RKO (cell line): ENCODE measurements at regions not wholly inside any gene's neighbourhood (a gene's known extent, or its start where the extent isn't known, plus 50 kb on each side); places are given as distances from the start of the nearest gene placed in this dataset.
"Not testable (repeated sequence)": the region's sequence is repeated elsewhere in the genome, so short reads cannot be mapped to it uniquely, and the experiment has no call there.

Experiments
- DNase-seq: peaks from one replicate; pipeline ENCODE4 v3.0.0-alpha.2; 2016; ENCODE audit warnings: low spot score

GRCh38 chr20:4469910-4470309 lies 216.3 kb upstream of the PRNP start:
- no peak for DNase-seq

GRCh38 chr20:4468114-4468513 lies 218.1 kb upstream of the PRNP start:
- DNase-seq = no peak

DNA sequence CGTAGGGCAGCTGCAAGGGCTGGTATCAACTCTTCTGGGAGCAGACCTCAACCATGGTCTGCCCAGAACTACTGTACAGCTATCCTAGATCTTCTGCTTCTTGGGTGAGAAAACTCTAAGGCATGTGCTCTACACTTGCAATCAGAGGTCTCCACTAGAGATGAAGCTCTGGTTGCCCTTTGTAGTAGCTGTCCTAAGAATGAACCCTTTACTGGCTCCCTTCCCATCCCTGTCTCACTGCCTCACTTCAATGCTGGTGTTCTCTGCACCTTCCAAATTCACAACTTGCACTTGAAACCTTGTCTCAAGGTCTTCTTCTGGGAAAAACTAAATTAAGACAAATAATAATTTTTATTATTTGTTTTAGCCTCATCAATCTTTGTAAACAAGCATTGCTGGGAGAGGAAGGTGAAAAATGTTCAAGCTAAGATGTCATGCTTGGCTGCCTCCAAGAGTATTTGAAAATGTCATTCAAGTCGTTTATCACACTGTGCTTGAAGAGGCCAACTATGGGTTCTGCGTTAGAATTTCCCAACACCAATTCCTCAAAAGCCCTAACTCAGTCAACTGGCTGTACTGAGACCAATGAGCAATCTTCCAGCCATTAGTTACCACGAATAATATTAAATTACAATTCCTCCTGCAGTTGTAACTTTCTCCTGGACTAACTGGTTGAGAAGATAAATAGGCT lies 216.9 kb upstream of the ADRA1D start:
- DNase-seq = no peak

- no peak for DNase-seq
These were observed 216.1 kb upstream of the ADRA1D start for GRCh38 chr20:4465212-4465611.

GRCh38 chr20:4462801-4463200 lies 213.7 kb upstream of the ADRA1D start:
- DNase-seq = not testable (repeated sequence)

- no peak for DNase-seq
These were observed 210.0 kb upstream of the ADRA1D start for GRCh38 chr20:4459081-4459480.

- no peak for DNase-seq
These were observed 208.8 kb upstream of the ADRA1D start for GRCh38 chr20:4457566-4458543.

DNA sequence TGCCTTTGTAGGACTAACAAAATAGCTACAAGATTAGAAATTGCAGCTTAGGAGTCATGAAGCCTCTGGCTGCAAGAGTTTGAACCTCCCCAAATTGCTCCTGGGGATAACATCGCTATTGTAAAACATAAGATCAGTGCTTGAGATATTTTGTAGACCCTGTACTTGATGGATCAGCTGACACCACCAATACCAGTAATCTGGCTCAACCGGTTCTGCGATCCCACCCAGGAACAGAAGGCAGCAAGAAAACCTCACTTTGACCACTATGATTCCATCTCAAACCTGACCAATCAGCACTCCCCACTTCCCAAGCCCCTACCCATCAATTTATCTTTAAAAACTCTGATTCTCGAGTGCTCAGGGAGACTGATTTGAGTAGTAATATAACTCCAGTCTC lies 206.9 kb upstream of the ADRA1D start:
- no peak for DNase-seq

DNA sequence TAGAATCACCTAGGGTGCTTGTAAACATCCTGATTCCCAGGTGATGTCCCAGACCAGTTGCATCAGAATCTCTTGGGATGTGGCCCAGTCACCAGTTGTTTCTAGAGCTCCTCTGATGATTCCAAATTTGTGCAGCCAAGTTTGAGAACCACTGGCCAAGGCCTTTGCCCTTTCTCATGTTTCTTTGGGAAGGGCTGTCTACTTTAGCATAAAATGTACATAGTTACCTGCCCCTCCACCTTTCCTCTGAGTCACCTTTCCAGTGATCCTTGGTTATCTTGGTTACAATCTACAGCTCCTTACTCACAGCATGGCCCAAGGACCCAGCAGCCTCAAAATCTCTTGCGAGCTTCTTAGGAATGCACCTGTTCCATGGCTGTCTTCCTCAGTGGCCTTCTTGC lies 206.2 kb upstream of the ADRA1D start:
- DNase-seq = no peak

DNA sequence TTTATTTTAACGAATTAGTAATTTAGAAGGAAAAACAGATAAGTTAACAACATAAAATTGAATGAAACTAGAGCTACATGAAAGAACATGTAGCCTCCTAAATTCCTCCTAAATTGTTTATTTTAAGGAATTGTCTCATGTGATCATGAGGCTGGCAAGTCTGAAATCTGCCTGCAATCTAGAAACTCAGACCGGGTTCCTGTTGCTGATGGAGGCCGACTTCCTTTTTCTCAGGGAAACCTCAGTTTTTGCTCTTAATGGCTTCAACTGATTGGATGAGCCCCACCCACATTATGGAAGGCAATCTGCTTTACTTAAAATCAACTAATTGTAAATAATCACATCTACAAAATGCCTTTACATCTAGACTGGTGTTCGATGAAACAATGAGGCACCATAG lies 205.0 kb upstream of the ADRA1D start:
- DNase-seq = no peak

GRCh38 chr20:4453359-4453758 lies 204.3 kb upstream of the ADRA1D start:
- DNase-seq = no peak

- no peak for DNase-seq
These were observed 202.5 kb upstream of the ADRA1D start for GRCh38 chr20:4451487-4452081.

DNA sequence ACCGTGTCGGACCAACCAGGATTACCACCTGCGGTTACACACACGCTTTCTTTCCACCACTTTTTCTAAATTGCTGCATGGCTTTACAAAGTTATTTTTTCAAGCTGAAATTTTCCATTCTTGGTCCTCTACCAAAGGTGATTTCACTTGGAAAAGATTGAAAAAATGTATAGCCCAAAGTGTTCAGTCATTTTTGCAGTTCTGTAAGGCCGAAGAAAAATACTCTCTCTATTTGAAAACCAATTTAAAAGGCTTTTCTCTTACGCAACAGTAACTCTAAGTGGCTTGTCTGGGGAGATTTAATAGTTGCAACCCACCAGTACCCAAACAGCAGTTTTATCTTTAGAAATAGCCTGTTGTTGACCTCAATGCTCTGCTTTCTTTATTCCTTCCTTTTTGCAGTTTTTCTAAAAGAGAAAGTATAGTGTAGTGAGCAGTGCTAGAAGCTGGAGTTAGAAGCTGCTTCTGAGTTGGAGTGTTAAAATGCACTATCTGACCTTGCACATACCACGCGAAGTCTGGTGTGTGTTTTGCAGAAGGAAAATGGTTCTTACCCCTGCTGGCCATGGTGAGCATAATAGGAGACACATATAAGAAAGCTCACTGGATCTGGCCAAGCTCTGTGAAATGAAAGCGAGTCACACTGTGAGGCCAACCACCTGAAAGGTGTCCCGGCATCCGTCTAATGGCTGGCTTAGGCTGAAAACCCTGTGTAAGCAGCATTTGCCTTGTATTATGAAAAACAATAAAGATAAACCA lies 201.0 kb upstream of the ADRA1D start:
- DNase-seq = peak; percentile 26

GRCh38 chr20:4445784-4446183 lies 196.7 kb upstream of the ADRA1D start:
- DNase-seq = no peak

DNA sequence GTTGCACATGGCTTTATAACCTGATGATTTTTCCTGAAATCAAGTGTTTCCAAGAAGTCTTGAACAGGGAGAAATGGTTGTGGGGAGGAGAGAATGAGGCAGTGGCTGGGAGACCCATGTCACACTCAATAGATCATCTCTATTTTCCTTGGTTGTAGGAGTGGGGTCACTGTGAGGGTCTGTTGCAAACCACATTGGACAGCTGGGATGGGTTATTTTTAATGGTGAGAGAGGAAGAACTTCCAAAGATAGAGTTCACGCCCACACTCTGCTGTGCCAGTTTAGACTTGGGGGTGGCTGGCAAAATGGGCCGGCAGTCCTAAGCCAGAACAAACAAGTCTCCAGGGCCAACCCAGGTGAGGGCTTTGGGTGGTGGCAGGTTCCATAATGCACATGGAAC lies 196.2 kb upstream of the ADRA1D start:
- DNase-seq = no peak

DNA sequence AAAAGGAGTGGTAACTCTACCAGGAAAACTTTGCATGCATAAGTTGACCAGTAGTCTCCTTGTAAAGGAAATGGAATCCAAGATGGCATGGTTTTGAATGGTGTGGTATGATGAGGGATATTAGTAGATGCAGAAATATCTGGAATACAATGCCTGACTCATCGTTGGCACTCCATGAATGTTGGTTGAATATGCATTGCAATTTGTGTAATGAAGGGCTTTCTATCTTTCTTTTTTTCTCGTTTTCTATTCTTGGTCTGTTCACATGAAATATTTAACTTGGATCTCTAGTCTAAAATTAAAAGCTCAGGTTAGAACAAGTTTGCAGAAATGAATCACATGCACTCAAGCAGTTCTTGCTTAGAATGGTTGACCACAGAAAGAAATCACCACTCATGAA lies 195.3 kb upstream of the ADRA1D start:
- DNase-seq = no peak

DNA sequence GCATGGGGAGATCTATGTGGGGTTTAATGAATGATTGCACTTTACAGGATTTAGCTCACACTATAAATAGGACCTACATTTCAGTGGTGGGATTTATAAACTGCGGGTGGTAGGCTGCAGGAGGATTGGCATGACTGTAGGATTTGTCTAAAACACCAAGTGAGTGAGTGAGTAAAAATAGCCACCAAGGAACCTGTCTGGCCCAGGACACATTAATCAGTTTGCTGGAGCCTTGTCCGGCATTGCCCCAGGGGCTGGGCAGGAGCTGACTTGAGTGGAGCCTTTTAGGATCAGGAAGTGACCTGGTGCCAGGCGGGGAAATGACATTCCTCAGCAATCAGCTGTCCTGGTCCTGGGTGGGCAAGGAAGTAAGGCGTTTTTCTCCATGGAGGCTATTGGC lies 193.9 kb upstream of the ADRA1D start:
- no peak for DNase-seq

DNA sequence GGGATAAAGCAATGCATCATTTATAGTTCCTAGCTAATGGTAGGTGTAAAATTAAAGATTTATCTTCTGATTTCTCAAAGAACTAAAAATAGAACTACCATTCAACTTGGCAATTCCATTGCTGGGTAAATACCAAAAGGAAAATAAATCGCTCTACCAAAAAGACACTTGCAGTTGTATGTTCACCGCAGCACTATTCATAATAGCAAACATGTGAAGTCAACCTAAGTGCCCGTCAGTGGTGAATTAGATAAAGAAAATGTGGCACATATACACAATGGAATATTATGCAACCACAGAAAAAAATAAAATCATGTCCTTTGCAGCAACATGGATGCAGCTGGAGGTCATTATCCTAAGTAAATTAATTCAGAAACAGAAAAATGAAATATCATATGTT lies 192.8 kb upstream of the ADRA1D start:
- DNase-seq = no peak

GRCh38 chr20:4441191-4441590 lies 192.1 kb upstream of the ADRA1D start:
- DNase-seq = no peak

GRCh38 chr20:4439461-4439860 lies 190.4 kb upstream of the ADRA1D start:
- DNase-seq = no peak

GRCh38 chr20:4437131-4437530 lies 188.0 kb upstream of the ADRA1D start:
- no peak for DNase-seq
